ENCODE measurements at regions not wholly inside any gene's neighbourhood (a gene's known extent, or its start where the extent isn't known, plus 50 kb on each side); places are given as distances from the start of the nearest gene placed in this dataset.

GRCh38 chr18:40984856-40985255 is 970.2 kb upstream of the PIK3C3 start:
- no peak for TF ChIP-seq POLR2AphosphoS5 (IDR thresholded peaks at IDR 0.05)
- TF ChIP-seq CTCF (IDR thresholded peaks at IDR 0.05): no peak
- TF ChIP-seq EP300 (IDR thresholded peaks at IDR 0.05): no peak
